Omental fat pad (tissue), 3 donors: ENCODE measurements at regions not wholly inside any gene's neighbourhood (a gene's known extent, or its start where the extent isn't known, plus 50 kb on each side); places are given as distances from the start of the nearest gene placed in this dataset.
A peak's percentile ranks its signal among the peaks of the same experiment; 100 is the strongest.

ENCODE experiments used
- ATAC-seq: fragments of 150-250 bp; one replicate; pipeline ENCODE4 v1.9.1; 2016; ENCODE audit warnings: mild to moderate bottlenecking, moderate library complexity; ENCODE audit not compliant: low FRiP score
- DNase-seq: peaks from one replicate; pipeline ENCODE4 v3.0.0-alpha.2; 2019; ENCODE audit warnings: low spot score
- TF ChIP-seq, protein P1 (sequence below), 3 donors: fragments of 450-650 bp; IDR thresholded peaks; one replicate each; pipeline ENCODE4 v1.5.1; 2016 to 2017; ENCODE audit warnings: antibody characterized with exemption in 3 of 3, mild to moderate bottlenecking in 3 of 3, moderate library complexity in 2 of 3

- ATAC-seq (peak; percentile 63), DNase-seq (no peak)
- TF ChIP-seq, protein P1, sequence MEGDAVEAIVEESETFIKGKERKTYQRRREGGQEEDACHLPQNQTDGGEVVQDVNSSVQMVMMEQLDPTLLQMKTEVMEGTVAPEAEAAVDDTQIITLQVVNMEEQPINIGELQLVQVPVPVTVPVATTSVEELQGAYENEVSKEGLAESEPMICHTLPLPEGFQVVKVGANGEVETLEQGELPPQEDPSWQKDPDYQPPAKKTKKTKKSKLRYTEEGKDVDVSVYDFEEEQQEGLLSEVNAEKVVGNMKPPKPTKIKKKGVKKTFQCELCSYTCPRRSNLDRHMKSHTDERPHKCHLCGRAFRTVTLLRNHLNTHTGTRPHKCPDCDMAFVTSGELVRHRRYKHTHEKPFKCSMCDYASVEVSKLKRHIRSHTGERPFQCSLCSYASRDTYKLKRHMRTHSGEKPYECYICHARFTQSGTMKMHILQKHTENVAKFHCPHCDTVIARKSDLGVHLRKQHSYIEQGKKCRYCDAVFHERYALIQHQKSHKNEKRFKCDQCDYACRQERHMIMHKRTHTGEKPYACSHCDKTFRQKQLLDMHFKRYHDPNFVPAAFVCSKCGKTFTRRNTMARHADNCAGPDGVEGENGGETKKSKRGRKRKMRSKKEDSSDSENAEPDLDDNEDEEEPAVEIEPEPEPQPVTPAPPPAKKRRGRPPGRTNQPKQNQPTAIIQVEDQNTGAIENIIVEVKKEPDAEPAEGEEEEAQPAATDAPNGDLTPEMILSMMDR (IDR thresholded peaks at IDR 0.05), result peak in 2 of 3 donors; percentile 40 to 75
These were observed 55.1 kb downstream of the CYCS start for GRCh38 chr7:25069900-25070443.

DNA sequence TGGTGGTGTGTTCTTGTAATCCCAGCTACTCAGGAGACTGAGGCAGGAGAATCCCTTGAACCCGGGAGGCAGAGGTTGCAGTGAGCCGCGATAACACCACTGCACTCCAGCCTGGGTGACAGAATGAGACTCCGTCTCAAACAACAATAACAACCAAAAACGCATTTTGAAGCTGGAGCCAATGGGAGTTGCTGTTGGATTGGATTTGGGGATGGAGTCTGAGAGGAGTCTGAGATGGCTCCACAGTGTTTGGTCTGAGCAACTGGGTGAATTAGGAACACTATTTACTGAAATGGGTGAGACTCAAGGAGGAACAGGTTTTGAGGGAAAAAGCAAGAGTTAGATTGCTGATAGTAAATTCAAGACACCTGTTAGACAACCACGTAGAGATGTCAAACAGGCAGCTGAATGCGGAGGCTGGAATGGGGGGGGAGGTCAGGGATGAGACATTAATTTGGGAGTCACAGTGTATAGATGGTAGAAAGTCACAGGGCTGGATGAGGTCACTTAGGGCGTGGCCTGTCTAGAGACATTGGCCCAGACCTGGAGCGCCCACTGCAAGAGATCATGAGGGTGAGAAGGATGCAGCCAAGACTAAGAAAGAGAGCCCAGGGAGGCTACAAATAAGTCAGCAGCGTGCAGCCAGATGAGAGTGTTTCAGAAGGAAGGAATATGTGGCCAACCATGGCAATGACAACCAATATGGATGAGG, 56.4 kb downstream of the CYCS start:
- ATAC-seq (no peak), DNase-seq (no peak)
- TF ChIP-seq, protein P1 (IDR thresholded peaks at IDR 0.05), result no peak

- no peak for DNase-seq
- TF ChIP-seq, protein P1 (IDR thresholded peaks at IDR 0.05), result no peak
- ATAC-seq, result no peak
These were observed 57.1 kb downstream of the CYCS start for GRCh38 chr7:25067726-25068501.

DNA sequence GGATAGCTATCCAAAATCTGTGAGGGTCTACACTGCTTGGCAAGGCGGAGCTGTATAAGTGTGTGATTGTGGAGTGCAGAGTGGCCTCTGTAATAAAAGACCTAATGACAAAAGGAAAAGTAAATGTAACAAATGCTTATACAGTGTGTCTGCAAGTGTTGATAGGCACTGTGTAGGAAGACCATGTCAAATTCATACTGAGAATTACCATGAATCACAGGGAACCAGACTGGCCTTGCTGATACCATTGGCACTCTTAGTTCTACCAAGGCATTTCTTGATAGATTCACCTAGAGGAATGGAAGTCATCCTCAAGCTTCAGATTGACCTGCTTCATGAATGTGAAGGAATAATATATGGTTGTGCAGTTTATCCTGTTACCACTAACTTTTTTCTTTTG, 58.8 kb downstream of the CYCS start:
- DNase-seq, result no peak
- TF ChIP-seq, protein P1 (IDR thresholded peaks at IDR 0.05), result no peak
- no peak for ATAC-seq

DNA sequence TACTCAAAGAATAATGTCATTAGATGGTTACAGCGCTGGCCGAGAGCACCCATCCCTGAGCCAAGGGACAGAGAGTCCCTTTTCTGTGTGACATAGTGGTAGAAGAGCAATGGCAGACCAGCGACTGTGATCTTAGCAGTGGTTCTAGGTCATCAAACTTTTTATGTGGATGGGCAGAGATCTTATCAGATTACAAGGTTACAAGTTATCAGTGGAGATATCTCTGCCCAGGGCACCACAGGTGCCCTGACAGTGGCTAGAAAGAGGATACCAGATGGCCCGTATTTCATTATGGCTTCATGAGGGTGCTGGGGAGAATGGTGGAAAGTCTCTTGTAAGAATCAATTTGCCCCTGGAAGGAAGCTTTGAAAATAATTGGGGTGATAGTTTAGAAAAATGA, 62.7 kb downstream of the CYCS start:
- TF ChIP-seq, protein P1 (IDR thresholded peaks at IDR 0.05), result no peak
- no peak for DNase-seq
- no peak for ATAC-seq

DNA sequence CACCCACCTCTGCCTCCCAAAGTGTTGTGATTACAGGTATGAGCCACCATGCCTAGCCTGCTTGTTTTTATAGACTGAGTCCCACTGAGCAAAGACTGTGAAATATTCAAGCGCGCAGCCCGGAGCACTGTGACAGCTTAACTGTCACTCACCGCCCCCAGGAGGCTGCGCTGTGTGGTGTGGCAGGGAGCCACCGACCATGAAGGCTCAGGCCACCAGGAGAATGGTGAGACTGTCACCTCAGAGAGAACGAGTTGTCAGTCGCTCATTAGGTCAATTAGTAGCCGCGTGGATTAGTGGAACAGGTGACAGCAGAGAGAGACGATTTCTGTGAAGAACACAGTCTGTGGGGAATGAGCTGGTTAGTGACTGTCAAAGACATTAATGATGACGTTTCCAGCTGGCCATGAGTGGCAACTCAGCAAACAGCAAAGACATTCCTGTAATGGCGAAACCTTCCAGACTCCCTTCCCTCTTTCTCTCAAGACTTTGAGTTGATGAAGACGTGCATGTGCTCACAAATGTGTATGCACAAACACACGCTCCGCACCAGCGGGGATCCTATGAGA, 64.5 kb downstream of the CYCS start:
- TF ChIP-seq, protein P1 (IDR thresholded peaks at IDR 0.05), result no peak
- DNase-seq, result no peak

More for the DNA sequence above, 64.5 kb downstream of the CYCS start:
- no peak for ATAC-seq
